HG03025 (cell line): ENCODE measurements at regions not wholly inside any gene's neighbourhood (a gene's known extent, or its start where the extent isn't known, plus 50 kb on each side); places are given as distances from the start of the nearest gene placed in this dataset.
"Not testable (repeated sequence)": the region's sequence is repeated elsewhere in the genome, so short reads cannot be mapped to it uniquely, and the experiment has no call there.

Experiments used
- ATAC-seq: cut with Tn5 transposase; IDR thresholded peaks from one replicate; pipeline ENCODE4 v1.9.1; 2021; ENCODE audit warnings: mild to moderate bottlenecking, moderate library complexity; ENCODE audit not compliant: unreplicated experiment, low FRiP score

GRCh38 chr4:49117951-49118350 is 131.9 kb downstream of the CWH43 start:
- not testable (repeated sequence) for ATAC-seq

GRCh38 chr4:49118379-49119212 is 132.5 kb downstream of the CWH43 start:
- ATAC-seq = peak; percentile 49

GRCh38 chr4:49119345-49119744 is 133.3 kb downstream of the CWH43 start:
- ATAC-seq = not testable (repeated sequence)

- not testable (repeated sequence) for ATAC-seq
These were observed 134.1 kb downstream of the CWH43 start for GRCh38 chr4:49120042-49120779.

GRCh38 chr4:49120804-49121203 is 134.7 kb downstream of the CWH43 start:
- peak; percentile 43 for ATAC-seq

- ATAC-seq = not testable (repeated sequence)
These were observed 140.4 kb downstream of the CWH43 start for GRCh38 chr4:49126443-49126842.

GRCh38 chr4:49126858-49127257 is 140.8 kb downstream of the CWH43 start:
- ATAC-seq = not testable (repeated sequence)

- ATAC-seq = not testable (repeated sequence)
These were observed 143.3 kb downstream of the CWH43 start for GRCh38 chr4:49129385-49129784.

- not testable (repeated sequence) for ATAC-seq
These were observed 143.8 kb downstream of the CWH43 start for GRCh38 chr4:49129870-49130269.

GRCh38 chr4:49130724-49131123 is 144.6 kb downstream of the CWH43 start:
- not testable (repeated sequence) for ATAC-seq

- ATAC-seq = peak; percentile 50
These were observed 151.0 kb downstream of the CWH43 start for GRCh38 chr4:49137043-49137442.

GRCh38 chr4:49137961-49138360 is 151.9 kb downstream of the CWH43 start:
- not testable (repeated sequence) for ATAC-seq

- ATAC-seq = not testable (repeated sequence)
These were observed 152.7 kb downstream of the CWH43 start for GRCh38 chr4:49138818-49139217.

- peak; percentile 31 for ATAC-seq
These were observed 153.4 kb downstream of the CWH43 start for GRCh38 chr4:49139513-49139912.

- ATAC-seq = not testable (repeated sequence)
These were observed 154.3 kb downstream of the CWH43 start for GRCh38 chr4:49140351-49140750.

GRCh38 chr4:49141955-49142354 is 155.9 kb downstream of the CWH43 start:
- ATAC-seq = not testable (repeated sequence)

- ATAC-seq = peak; percentile 57
These were observed 161.1 kb downstream of the CWH43 start for GRCh38 chr4:49147143-49147542.

- ATAC-seq = not testable (repeated sequence)
These were observed 161.5 kb downstream of the CWH43 start for GRCh38 chr4:49147596-49147995.

- peak; percentile 81 for ATAC-seq
These were observed 163.2 kb downstream of the CWH43 start for GRCh38 chr4:49149006-49149975.

GRCh38 chr4:49150351-49151083 is 164.4 kb downstream of the CWH43 start:
- ATAC-seq = not testable (repeated sequence)
